ENCODE measurements at regions not wholly inside any gene's neighbourhood (a gene's known extent, or its start where the extent isn't known, plus 50 kb on each side); places are given as distances from the start of the nearest gene placed in this dataset.

DNA sequence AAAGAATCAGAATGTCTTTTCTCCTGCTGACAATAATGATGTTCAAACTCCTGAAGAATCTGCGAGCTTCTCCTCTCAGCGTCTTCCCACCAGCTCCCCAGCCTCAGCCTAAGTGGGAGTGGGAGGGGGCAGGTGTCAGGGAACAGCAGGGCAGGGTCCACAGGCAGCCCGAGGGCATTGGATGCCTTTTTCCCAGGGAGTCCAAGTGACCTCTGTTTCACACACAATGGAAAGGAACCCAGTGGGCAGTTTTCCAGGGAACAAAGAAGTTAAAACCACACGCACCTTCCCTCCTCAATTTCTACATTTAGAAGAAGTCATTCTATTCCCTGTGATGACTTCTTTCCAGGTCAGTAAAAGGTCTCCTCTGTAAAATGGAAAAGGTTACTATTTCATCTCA lies 278.5 kb downstream of the PARM1 start:
- TF ChIP-seq, protein P1, sequence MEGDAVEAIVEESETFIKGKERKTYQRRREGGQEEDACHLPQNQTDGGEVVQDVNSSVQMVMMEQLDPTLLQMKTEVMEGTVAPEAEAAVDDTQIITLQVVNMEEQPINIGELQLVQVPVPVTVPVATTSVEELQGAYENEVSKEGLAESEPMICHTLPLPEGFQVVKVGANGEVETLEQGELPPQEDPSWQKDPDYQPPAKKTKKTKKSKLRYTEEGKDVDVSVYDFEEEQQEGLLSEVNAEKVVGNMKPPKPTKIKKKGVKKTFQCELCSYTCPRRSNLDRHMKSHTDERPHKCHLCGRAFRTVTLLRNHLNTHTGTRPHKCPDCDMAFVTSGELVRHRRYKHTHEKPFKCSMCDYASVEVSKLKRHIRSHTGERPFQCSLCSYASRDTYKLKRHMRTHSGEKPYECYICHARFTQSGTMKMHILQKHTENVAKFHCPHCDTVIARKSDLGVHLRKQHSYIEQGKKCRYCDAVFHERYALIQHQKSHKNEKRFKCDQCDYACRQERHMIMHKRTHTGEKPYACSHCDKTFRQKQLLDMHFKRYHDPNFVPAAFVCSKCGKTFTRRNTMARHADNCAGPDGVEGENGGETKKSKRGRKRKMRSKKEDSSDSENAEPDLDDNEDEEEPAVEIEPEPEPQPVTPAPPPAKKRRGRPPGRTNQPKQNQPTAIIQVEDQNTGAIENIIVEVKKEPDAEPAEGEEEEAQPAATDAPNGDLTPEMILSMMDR (IDR thresholded peaks at IDR 0.05) = no peak
- no peak for TF ChIP-seq POLR2A (IDR thresholded peaks at IDR 0.05)
